ENCODE measurements at regions not wholly inside any gene's neighbourhood (a gene's known extent, or its start where the extent isn't known, plus 50 kb on each side); places are given as distances from the start of the nearest gene placed in this dataset.
"Not testable (repeated sequence)": the region's sequence is repeated elsewhere in the genome, so short reads cannot be mapped to it uniquely, and the experiment has no call there.

DNA sequence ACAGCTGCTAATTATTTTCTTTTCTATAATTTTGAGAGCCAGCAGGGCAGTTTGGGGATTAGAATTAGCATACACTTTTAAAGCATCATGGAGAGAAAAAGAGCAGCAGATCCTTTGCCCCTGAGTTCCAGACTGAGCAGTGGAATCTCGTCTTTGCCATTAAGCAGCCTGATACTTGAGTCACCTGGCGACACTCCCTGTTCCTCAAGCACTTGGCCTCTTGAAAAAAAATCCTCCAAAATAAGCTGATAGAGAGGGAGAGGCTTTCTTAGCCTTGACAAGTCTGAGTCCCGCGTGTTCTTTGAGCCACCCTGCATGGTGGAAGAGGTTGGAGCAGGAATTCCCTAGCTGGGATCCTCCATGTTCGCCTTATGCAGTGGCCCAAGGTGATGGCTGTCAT lies 398.3 kb downstream of the IRX2 start:
- in situ Hi-C loops (cut with MboI; ENCODE audit: low pct_unique_long_range_greater_than_20kb, low sequenced_read_pairs, unreplicated experiment), result no loop called here
- TF ChIP-seq, protein P1, sequence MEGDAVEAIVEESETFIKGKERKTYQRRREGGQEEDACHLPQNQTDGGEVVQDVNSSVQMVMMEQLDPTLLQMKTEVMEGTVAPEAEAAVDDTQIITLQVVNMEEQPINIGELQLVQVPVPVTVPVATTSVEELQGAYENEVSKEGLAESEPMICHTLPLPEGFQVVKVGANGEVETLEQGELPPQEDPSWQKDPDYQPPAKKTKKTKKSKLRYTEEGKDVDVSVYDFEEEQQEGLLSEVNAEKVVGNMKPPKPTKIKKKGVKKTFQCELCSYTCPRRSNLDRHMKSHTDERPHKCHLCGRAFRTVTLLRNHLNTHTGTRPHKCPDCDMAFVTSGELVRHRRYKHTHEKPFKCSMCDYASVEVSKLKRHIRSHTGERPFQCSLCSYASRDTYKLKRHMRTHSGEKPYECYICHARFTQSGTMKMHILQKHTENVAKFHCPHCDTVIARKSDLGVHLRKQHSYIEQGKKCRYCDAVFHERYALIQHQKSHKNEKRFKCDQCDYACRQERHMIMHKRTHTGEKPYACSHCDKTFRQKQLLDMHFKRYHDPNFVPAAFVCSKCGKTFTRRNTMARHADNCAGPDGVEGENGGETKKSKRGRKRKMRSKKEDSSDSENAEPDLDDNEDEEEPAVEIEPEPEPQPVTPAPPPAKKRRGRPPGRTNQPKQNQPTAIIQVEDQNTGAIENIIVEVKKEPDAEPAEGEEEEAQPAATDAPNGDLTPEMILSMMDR (IDR thresholded peaks at IDR 0.05; ENCODE audit: extremely low read depth, insufficient read depth, missing control alignments), result no peak
- DNase-seq (ENCODE audit: low spot score), result no peak

DNA sequence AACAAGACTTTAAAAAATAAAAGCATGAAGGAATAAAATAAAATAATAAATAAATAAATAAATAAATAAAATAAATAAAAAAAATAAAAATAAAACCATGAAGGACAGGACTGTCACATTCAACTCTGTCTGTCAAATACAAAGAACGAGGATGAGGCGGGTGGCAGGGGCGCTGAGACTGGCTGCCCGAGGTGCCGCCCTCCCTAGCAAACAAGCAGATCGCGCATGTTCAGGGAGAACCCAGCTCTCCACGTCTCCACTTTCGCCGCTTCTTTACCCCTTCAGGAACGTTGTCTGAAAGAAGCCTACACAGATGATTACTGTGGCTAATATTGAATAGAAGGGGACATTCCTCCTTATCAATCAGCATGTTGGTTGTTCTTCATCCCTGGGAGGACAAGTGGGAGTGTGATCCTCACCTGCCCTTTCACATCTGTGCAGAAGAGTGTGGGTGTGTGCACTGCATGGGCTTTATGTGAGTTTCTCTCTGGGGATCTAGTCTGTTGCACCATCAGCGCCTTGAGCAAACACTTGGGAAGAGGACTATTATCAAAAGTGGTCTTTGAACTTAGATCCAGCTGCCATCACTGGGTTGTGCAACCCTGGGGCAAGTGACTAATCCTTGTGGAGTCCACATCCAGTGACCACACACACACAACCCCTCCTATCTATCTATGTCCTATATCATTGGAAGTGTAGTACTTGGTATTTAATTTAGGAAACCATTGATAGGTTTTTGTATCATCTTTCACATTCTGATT lies 399.2 kb downstream of the IRX2 start:
- no peak for DNase-seq (ENCODE audit: low spot score)
- in situ Hi-C loops (cut with MboI; ENCODE audit: low pct_unique_long_range_greater_than_20kb, low sequenced_read_pairs, unreplicated experiment), result no loop called here

DNA sequence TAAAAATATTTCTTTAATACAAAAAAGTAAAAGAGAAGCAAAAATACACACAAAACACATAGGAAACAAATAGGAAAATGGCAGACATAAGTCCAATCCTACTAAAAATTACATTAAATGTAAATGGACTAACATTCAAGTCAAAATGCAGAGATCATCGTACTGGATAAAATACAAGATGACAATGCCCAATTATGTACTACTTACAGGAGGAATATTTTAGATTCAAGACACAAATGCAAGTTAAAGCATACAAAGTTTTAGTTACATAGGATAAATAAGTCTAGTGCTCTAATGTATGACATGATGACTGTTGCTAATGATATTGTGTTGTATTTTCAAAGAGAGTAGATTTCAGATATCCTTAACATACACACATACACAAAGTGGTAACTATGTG lies 401.7 kb downstream of the IRX2 start:
- DNase-seq (ENCODE audit: low spot score); in situ Hi-C loops (cut with MboI; ENCODE audit: low pct_unique_long_range_greater_than_20kb, low sequenced_read_pairs, unreplicated experiment): not testable (repeated sequence)

More for the DNA sequence above, 399.2 kb downstream of the IRX2 start:
- TF ChIP-seq, protein P1 (IDR thresholded peaks at IDR 0.05; ENCODE audit: extremely low read depth, insufficient read depth, missing control alignments), result no peak

DNA sequence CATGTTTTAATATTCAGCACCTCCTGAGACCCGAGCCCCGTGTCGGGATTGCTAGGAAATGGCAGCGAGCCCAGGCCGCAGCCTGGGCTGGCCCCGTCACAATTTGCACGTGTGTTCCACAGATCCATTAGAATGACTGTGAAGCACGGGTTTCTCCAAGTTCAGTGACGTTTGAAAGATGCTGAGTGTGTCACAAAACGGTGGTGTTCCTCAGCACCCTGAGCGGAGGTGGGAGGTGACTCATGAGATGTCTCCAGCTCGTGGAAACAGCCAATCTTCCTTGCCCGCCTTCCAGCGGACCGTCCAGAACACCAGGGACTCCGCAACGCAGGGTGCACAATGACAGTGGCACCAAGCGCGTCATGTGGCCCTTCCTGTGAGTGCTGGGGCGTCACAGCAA lies 412.8 kb downstream of the IRX2 start:
- no peak for DNase-seq (ENCODE audit: low spot score)
- TF ChIP-seq, protein P1 (IDR thresholded peaks at IDR 0.05; ENCODE audit: extremely low read depth, insufficient read depth, missing control alignments), result no peak
- in situ Hi-C loops (cut with MboI; ENCODE audit: low pct_unique_long_range_greater_than_20kb, low sequenced_read_pairs, unreplicated experiment), result no loop called here

DNA sequence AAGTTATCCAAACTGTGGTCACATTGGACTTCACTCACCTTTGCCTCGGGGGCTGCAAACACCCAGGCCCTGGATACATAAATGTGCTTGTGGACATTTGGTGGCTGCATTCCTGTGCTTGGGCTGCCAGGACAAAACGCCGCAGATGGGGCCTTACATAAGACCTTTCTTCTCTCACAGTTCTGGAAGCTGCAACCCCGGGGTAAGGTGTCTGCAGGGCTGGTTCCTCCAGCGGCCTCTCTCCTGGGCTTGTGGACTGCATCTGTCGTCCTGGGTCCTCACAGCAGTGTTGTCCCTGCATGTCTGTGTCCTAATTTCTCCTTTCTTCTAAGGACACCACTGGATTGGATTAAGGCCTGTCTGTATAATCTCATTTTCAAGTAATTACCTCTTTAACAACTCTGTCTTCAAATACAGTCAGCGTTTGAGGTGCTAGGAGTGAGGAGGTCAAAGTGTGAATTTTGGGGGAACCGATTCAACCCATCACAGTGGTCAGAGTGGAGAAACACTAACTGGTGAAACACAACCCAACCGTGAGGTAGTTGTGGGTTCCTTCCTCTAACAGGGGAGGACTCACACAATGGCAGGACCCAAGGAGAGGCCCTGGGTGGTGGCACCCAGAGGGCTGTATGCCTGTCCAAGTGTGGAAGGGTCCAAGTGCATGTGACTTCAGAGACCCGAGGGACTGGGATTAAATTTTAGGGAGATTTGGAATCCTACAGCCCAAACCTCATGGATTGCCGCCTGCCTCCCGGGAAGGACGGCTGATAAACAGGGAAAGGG lies 415.6 kb downstream of the IRX2 start:
- in situ Hi-C loops (cut with MboI; ENCODE audit: low pct_unique_long_range_greater_than_20kb, low sequenced_read_pairs, unreplicated experiment), result no loop called here
- no peak for DNase-seq (ENCODE audit: low spot score)
- TF ChIP-seq, protein P1 (IDR thresholded peaks at IDR 0.05; ENCODE audit: extremely low read depth, insufficient read depth, missing control alignments), result no peak

DNA sequence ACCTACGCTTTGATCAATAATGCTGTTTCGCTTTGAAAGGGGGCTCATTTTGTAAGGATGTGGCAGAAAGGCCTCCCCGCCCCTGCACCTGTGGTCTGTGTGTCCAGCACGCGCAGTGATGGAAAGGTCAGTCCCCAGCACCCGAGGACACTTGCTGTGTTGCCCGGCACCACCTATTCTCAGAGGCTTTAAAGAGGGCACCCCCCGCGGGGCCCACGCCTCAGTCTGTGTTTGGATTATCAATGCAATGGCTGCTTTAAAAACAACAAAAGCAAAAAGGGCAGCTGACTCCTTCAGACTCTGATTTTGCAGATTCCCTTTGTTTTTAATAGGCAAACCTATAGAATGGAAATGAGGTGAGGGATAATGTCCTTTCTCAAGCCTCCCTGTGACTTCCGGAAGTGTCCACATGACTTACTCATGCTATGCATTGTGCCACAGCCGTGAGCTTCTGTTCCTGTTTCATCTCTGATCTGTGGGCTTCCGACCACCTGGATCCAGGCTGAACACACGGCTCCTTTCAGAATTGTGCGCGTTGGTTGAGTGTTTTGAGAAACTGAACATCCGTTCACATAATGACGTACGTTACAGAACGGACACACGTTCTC lies 416.2 kb downstream of the IRX2 start:
- in situ Hi-C loops (cut with MboI; ENCODE audit: low pct_unique_long_range_greater_than_20kb, low sequenced_read_pairs, unreplicated experiment), result no loop called here
- DNase-seq (ENCODE audit: low spot score), result no peak
- TF ChIP-seq, protein P1 (IDR thresholded peaks at IDR 0.05; ENCODE audit: extremely low read depth, insufficient read depth, missing control alignments), result no peak

- TF ChIP-seq, protein P1 (IDR thresholded peaks at IDR 0.05; ENCODE audit: extremely low read depth, insufficient read depth, missing control alignments), result no peak
- no peak for DNase-seq (ENCODE audit: low spot score)
- in situ Hi-C loops (cut with MboI; ENCODE audit: low pct_unique_long_range_greater_than_20kb, low sequenced_read_pairs, unreplicated experiment), result no loop called here
Observed at GRCh38 chr5:2334719-2335118, 416.8 kb downstream of the IRX2 start.

Data from GM13977 (cell line).